ENCODE measurements at regions not wholly inside any gene's neighbourhood (a gene's known extent, or its start where the extent isn't known, plus 50 kb on each side); places are given as distances from the start of the nearest gene placed in this dataset.

DNA sequence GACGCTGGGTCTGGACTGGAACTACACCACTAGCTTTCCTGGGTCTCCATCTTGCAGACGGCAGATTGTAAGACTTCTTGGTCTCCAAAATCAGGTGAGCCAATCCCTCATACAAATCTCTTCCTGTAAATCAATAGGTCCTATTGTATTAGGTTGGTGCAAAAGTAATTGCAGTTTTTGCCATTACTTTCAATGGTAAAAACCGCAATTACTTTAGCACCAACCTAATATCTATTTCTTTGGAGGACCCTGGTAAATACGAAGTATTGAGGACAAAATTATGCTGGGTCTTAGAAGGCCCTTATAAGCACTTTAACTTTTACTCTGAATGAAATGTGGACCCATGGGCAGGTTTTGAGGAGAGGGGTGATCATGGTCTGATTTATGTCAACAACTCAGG, 330.6 kb upstream of the C16orf82 start:
- DNase-seq (ENCODE audit: low spot score) (no peak), ATAC-seq (no peak), FAIRE-seq (no peak)
- 26% methylated on average over 4 of the region's 4 CpGs for WGBS (ENCODE audit: low lambda C conversion rate)
- no TSS peak for BruUV-seq (replicated peaks)
- H3K4me2 ChIP-seq (ENCODE audit: low read depth, low read length): no peak overlapping the region
- no peak overlapping the region for H3K9ac ChIP-seq (ENCODE audit: insufficient read depth, low read depth, low read length)
- no peak overlapping the region for H2AFZ ChIP-seq (ENCODE audit: low read length)
- H3K4me3 ChIP-seq (replicated peaks in 1 of 3; ENCODE audit: insufficient read depth in 1 of 3, low read depth in 2 of 3, low read length in 3 of 3): no peak overlapping the region
- in situ Hi-C loops (cut with HindIII; ENCODE audit: extremely low pct_ligation_motif_present, low pct_unique_long_range_greater_than_20kb): no loop called here
- ChIA-PET CTCF (ENCODE audit: low intra/inter-chr PET ratio, low total read pairs) (no interaction called here), POLR2A (no interaction called here)
- no peaks in the 10 kb centered on the region for H4K20me1 ChIP-seq (ENCODE audit: insufficient read depth, low read length)
- H3K79me2 ChIP-seq (ENCODE audit: insufficient read depth, low read length): no peaks in the 10 kb centered on the region
- TF ChIP-seq, protein P1, sequence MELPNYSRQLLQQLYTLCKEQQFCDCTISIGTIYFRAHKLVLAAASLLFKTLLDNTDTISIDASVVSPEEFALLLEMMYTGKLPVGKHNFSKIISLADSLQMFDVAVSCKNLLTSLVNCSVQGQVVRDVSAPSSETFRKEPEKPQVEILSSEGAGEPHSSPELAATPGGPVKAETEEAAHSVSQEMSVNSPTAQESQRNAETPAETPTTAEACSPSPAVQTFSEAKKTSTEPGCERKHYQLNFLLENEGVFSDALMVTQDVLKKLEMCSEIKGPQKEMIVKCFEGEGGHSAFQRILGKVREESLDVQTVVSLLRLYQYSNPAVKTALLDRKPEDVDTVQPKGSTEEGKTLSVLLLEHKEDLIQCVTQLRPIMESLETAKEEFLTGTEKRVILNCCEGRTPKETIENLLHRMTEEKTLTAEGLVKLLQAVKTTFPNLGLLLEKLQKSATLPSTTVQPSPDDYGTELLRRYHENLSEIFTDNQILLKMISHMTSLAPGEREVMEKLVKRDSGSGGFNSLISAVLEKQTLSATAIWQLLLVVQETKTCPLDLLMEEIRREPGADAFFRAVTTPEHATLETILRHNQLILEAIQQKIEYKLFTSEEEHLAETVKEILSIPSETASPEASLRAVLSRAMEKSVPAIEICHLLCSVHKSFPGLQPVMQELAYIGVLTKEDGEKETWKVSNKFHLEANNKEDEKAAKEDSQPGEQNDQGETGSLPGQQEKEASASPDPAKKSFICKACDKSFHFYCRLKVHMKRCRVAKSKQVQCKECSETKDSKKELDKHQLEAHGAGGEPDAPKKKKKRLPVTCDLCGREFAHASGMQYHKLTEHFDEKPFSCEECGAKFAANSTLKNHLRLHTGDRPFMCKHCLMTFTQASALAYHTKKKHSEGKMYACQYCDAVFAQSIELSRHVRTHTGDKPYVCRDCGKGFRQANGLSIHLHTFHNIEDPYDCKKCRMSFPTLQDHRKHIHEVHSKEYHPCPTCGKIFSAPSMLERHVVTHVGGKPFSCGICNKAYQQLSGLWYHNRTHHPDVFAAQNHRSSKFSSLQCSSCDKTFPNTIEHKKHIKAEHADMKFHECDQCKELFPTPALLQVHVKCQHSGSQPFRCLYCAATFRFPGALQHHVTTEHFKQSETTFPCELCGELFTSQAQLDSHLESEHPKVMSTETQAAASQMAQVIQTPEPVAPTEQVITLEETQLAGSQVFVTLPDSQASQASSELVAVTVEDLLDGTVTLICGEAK (IDR thresholded peaks at IDR 0.05): peak; percentile 79
- TF ChIP-seq, protein P1 (CRISPR knock-in tag; IDR thresholded peaks at IDR 0.05): no peak
- TF ChIP-seq RORA (CRISPR knock-in tag; IDR thresholded peaks at IDR 0.05): no peak
- no peaks in the 10 kb centered on the region for H3K36me3 ChIP-seq (replicated peaks in 1 of 2; ENCODE audit: control insufficient read depth in 1 of 2, insufficient read depth in 2 of 2, low read length in 2 of 2)
- no peaks in the 10 kb centered on the region for H3K4me1 ChIP-seq (ENCODE audit: insufficient read depth, low read length)
- no peak overlapping the region for H3K27ac ChIP-seq (ENCODE audit: extremely low read length, insufficient read depth, low read length)
- H3K9me3 ChIP-seq (ENCODE audit: low read length): no peaks in the 10 kb centered on the region
- H3K27me3 ChIP-seq (ENCODE audit: control insufficient read depth in 1 of 2, insufficient read depth in 2 of 2, low read length in 2 of 2): 0 out of 5 replicates have a peak, but pooled peaks cover 0 to 1% of the 10 kb centered on the region in 2 experiments
- intact Hi-C loops (cut with micrococcal nuclease; ENCODE audit: unreplicated experiment): no loop called here

Data from HepG2 (cell line).